Vagina (tissue), 2 donors: ENCODE measurements at regions not wholly inside any gene's neighbourhood (a gene's known extent, or its start where the extent isn't known, plus 50 kb on each side); places are given as distances from the start of the nearest gene placed in this dataset.

ENCODE experiments used
- POLR2A ChIP-seq, 2 donors: fragments of 450-650 bp; IDR thresholded peaks; one replicate each; pipeline ENCODE4 v1.6.1; 2017; ENCODE audit warnings: antibody characterized with exemption in 2 of 2, mild to moderate bottlenecking in 2 of 2, moderate library complexity in 2 of 2
- TF ChIP-seq, protein P1 (sequence below), 3 experiments: fragments of 450-650 bp in 2 of 3; fragments of 200-600 bp in 1 of 3; sonication (generic) in 1 of 3; IDR thresholded peaks; one replicate each; pipeline ENCODE4 v1.5.1; 2017 to 2019; ENCODE audit warnings: antibody characterized with exemption in 3 of 3, mild to moderate bottlenecking in 2 of 3, moderate library complexity in 2 of 3

- TF ChIP-seq POLR2A (IDR thresholded peaks at IDR 0.05), result no peak
- TF ChIP-seq, protein P1, sequence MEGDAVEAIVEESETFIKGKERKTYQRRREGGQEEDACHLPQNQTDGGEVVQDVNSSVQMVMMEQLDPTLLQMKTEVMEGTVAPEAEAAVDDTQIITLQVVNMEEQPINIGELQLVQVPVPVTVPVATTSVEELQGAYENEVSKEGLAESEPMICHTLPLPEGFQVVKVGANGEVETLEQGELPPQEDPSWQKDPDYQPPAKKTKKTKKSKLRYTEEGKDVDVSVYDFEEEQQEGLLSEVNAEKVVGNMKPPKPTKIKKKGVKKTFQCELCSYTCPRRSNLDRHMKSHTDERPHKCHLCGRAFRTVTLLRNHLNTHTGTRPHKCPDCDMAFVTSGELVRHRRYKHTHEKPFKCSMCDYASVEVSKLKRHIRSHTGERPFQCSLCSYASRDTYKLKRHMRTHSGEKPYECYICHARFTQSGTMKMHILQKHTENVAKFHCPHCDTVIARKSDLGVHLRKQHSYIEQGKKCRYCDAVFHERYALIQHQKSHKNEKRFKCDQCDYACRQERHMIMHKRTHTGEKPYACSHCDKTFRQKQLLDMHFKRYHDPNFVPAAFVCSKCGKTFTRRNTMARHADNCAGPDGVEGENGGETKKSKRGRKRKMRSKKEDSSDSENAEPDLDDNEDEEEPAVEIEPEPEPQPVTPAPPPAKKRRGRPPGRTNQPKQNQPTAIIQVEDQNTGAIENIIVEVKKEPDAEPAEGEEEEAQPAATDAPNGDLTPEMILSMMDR (IDR thresholded peaks at IDR 0.05), result no peak
Observed at GRCh38 chr9:79382044-79382443, 189.7 kb upstream of the TLE4 start.
